OCI-LY7 (cell line): ENCODE measurements at regions not wholly inside any gene's neighbourhood (a gene's known extent, or its start where the extent isn't known, plus 50 kb on each side); places are given as distances from the start of the nearest gene placed in this dataset.

Experiments used
- BruUV-seq: library from RNA; stranded (reverse); fragments of 400-500 nt; replicated peaks from 2 replicates; lab custom pipeline; 2021; lab: Mats Ljungman, UMichigan
- CTCF ChIA-PET: fragments of 300-600 bp; sonication (Branson Sonifier 250); formaldehyde crosslinking; loops from one replicate; lab custom pipeline; 2022; ENCODE audit warnings: antibody characterized with exemption; ENCODE audit not compliant: unreplicated experiment; lab: Charles Lee
- POLR2A ChIA-PET: fragments of 300-600 bp; sonication (Branson Sonifier 250); formaldehyde crosslinking; loops from one replicate; lab custom pipeline; 2022; ENCODE audit warnings: antibody characterized with exemption; lab: Charles Lee
- DNase-seq: peaks from one replicate; pipeline ENCODE4 v3.0.0-alpha.2; 2015; ENCODE audit warnings: low spot score
- H2AFZ ChIP-seq: fragments of 200-600 bp; sonication (generic), shearing (Covaris generic); 2 replicates; pipeline ENCODE4 v1.6.1; 2014; ENCODE audit warnings: mild to moderate bottlenecking, antibody characterized with exemption, low read length, moderate library complexity
- H3K27ac ChIP-seq: fragments of 200-600 bp; sonication (generic); 2 replicates; pipeline ENCODE4 v1.5.1; 2014; ENCODE audit warnings: mixed run types, low read depth, mild to moderate bottlenecking, moderate library complexity, low read length, inconsistent platforms; ENCODE audit not compliant: poor library complexity, severe bottlenecking
- H3K36me3 ChIP-seq: fragments of 200-600 bp; sonication (generic); 2 replicates; pipeline ENCODE4 v1.6.1; 2014; ENCODE audit warnings: mild to moderate bottlenecking, antibody characterized with exemption, low read length, moderate library complexity, mixed read lengths; ENCODE audit not compliant: insufficient read depth
- H3K4me1 ChIP-seq: fragments of 200-600 bp; sonication (generic); 2 replicates; pipeline ENCODE4 v1.5.1; 2014; ENCODE audit warnings: mild to moderate bottlenecking, low read length; ENCODE audit not compliant: insufficient read depth, poor library complexity, severe bottlenecking
- H3K4me2 ChIP-seq: fragments of 200-600 bp; sonication (generic); 2 replicates; pipeline ENCODE4 v1.6.1; 2014; ENCODE audit warnings: mild to moderate bottlenecking, low read length
- H3K4me3 ChIP-seq: fragments of 200-600 bp; sonication (generic); 2 replicates; pipeline ENCODE4 v1.5.1; 2014; ENCODE audit warnings: mild to moderate bottlenecking, low read depth, low read length; ENCODE audit not compliant: poor library complexity, severe bottlenecking
- H3K79me2 ChIP-seq: fragments of 200-600 bp; sonication (generic); 2 replicates; pipeline ENCODE4 v1.6.1; 2016; ENCODE audit warnings: low read depth, mild to moderate bottlenecking, low read length, moderate library complexity, mixed read lengths; ENCODE audit not compliant: insufficient read depth
- H3K9me2 ChIP-seq: fragments of 200-600 bp; sonication (generic); 2 replicates; pipeline ENCODE4 v1.6.1; 2016; ENCODE audit warnings: mild to moderate bottlenecking, low read length, mixed read lengths; ENCODE audit not compliant: insufficient read depth
- H3K9me3 ChIP-seq: fragments of 200-600 bp; sonication (generic); 2 replicates; pipeline ENCODE4 v1.6.1; 2014; ENCODE audit warnings: mild to moderate bottlenecking, mixed run types, low read length, mixed read lengths
- H4K20me1 ChIP-seq: fragments of 200-600 bp; sonication (generic); 2 replicates; pipeline ENCODE4 v1.6.1; 2014; ENCODE audit warnings: mild to moderate bottlenecking, antibody characterized with exemption, low read length, moderate library complexity, mixed read lengths; ENCODE audit not compliant: insufficient read depth
- EZH2phosphoT487 ChIP-seq: fragments of 200-600 bp; sonication (generic); IDR thresholded peaks from 2 replicates; pipeline ENCODE4 v1.6.1; 2018; ENCODE audit warnings: low read depth, borderline replicate concordance, mild to moderate bottlenecking, mixed run types, antibody characterized with exemption, low read length, moderate library complexity, mixed read lengths
- intact Hi-C: fragments of 100-400 bp; cut with micrococcal nuclease; formaldehyde crosslinking; loops from one replicate; pipeline ENCODE4 v1.10.0; 2022; ENCODE audit not compliant: unreplicated experiment
- TF ChIP-seq, protein P1 (sequence below): fragments of 200-600 bp; sonication (generic); conservative IDR thresholded peaks from 2 replicates; pipeline ENCODE4 v1.5.1; 2014; ENCODE audit warnings: mild to moderate bottlenecking, antibody characterized with exemption, low read length, moderate library complexity, mixed read lengths

DNA sequence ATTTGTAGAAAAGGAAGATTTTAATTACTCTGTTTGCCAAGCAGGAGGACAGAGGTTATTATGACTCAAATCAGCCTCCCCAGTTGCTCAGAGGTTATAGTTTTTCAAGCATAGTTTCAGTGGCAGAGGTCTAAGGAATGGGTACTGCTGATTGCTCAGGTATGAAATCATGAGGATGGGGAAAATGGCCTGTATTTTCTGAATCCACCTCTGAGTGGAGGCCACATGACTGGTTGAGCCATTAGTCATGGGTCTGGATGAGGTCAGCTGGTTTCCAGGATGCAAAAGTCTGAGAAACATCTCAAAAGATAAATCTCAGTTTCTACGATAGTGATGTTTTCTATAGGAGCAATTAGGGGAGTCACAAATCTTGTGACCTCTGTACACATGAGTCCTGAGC lies 62.8 kb upstream of the CEACAM8 start:
- no peak for DNase-seq
- no peak overlapping the region for H2AFZ ChIP-seq
- no TSS peak for BruUV-seq
- ChIA-PET POLR2A (interaction anchor here (0.5 kb wide), 1 partner anchor 350 kb away, joined by 4 read pairs; no protein-coding TSS in a partner anchor), CTCF (no interaction called here)
- H3K4me2 ChIP-seq: no peak overlapping the region
- no peaks in the 10 kb centered on the region for H3K9me2 ChIP-seq
- no peaks in the 10 kb centered on the region for H4K20me1 ChIP-seq
- no peaks in the 10 kb centered on the region for H3K9me3 ChIP-seq
- intact Hi-C loops: no loop called here
- H3K27ac ChIP-seq: no peak overlapping the region
- H3K36me3 ChIP-seq: no peaks in the 10 kb centered on the region
- no peaks in the 10 kb centered on the region for H3K4me1 ChIP-seq
- TF ChIP-seq, protein P1, sequence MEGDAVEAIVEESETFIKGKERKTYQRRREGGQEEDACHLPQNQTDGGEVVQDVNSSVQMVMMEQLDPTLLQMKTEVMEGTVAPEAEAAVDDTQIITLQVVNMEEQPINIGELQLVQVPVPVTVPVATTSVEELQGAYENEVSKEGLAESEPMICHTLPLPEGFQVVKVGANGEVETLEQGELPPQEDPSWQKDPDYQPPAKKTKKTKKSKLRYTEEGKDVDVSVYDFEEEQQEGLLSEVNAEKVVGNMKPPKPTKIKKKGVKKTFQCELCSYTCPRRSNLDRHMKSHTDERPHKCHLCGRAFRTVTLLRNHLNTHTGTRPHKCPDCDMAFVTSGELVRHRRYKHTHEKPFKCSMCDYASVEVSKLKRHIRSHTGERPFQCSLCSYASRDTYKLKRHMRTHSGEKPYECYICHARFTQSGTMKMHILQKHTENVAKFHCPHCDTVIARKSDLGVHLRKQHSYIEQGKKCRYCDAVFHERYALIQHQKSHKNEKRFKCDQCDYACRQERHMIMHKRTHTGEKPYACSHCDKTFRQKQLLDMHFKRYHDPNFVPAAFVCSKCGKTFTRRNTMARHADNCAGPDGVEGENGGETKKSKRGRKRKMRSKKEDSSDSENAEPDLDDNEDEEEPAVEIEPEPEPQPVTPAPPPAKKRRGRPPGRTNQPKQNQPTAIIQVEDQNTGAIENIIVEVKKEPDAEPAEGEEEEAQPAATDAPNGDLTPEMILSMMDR: no peak
- no peak for TF ChIP-seq EZH2phosphoT487
- no peaks in the 10 kb centered on the region for H3K79me2 ChIP-seq
- H3K4me3 ChIP-seq: no peak overlapping the region

DNA sequence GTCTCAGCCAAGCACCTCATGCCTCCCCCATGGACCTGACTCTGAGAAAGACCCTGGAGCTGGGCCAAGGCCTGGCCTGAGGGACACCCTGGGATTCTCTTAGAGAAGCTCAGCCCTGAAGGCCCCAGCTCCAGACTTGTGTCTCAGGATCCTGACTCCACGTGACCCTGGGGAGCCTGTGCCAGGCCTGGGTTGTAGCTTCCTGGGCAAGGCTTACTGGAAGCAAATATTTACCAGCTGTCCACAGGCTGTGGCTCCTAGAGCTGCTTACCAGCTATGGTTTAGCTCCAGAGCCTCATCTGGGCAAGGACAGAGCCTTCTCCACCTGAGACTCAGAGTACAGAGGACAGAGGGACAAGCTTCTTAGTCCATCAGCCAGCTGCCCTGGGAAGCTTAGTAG lies 61.0 kb upstream of the CEACAM8 start:
- H2AFZ ChIP-seq: no peak overlapping the region
- no peaks in the 10 kb centered on the region for H3K4me1 ChIP-seq
- no peak overlapping the region for H3K4me3 ChIP-seq
- no peaks in the 10 kb centered on the region for H4K20me1 ChIP-seq
- ChIA-PET POLR2A (no interaction called here), CTCF (no interaction called here)
- no TSS peak for BruUV-seq
- no peak for TF ChIP-seq EZH2phosphoT487
- TF ChIP-seq, protein P1: no peak
- no peaks in the 10 kb centered on the region for H3K9me3 ChIP-seq
- H3K27ac ChIP-seq: no peak overlapping the region
- no peak for DNase-seq
- no peaks in the 10 kb centered on the region for H3K79me2 ChIP-seq
- H3K4me2 ChIP-seq: no peak overlapping the region
- intact Hi-C loops: no loop called here
- H3K36me3 ChIP-seq: no peaks in the 10 kb centered on the region
- H3K9me2 ChIP-seq: no peaks in the 10 kb centered on the region

DNA sequence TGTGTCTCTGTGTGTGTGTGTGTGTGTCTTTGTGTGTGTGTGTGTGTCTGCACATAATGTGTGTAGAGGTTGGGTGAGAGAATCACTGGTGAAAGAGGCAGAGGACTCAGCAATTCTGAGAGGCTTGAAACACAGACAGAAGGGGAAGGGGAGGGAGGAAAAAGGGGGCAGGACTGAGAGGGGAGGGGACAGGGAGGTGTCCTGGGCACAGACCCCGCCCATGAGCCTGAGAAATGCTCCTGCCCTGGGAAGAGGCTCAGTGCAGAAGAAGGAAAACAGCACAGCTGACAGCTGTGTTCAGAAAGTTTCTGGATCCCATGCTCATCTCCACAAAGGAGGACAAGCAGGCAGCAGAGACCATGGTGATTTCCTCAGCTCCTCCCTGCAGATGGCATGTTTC lies 59.1 kb upstream of the CEACAM8 start:
- no peaks in the 10 kb centered on the region for H3K36me3 ChIP-seq
- no peaks in the 10 kb centered on the region for H4K20me1 ChIP-seq
- no peaks in the 10 kb centered on the region for H3K9me2 ChIP-seq
- H3K9me3 ChIP-seq: no peaks in the 10 kb centered on the region
- POLR2A ChIA-PET: no interaction called here
- TF ChIP-seq, protein P1: no peak
- TF ChIP-seq EZH2phosphoT487: no peak
- no peaks in the 10 kb centered on the region for H3K4me1 ChIP-seq
- BruUV-seq: no TSS peak
- H2AFZ ChIP-seq: no peak overlapping the region
- H3K4me3 ChIP-seq: no peak overlapping the region
- H3K4me2 ChIP-seq: no peak overlapping the region
- DNase-seq: no peak
- H3K27ac ChIP-seq: no peak overlapping the region
- CTCF ChIA-PET: no interaction called here
- intact Hi-C loops: no loop called here
- no peaks in the 10 kb centered on the region for H3K79me2 ChIP-seq
